BE2C (cell line): ENCODE measurements at regions not wholly inside any gene's neighbourhood (a gene's known extent, or its start where the extent isn't known, plus 50 kb on each side); places are given as distances from the start of the nearest gene placed in this dataset.

Source experiments
- DNase-seq: peaks from one replicate; pipeline ENCODE4 v3.0.0-alpha.2; 2020
- H3K27me3 ChIP-seq: fragments of 250-450 bp; sonication (Bioruptor Pico); 2 replicates; pipeline ENCODE4 v1.5.1; 2020; ENCODE audit warnings: mild to moderate bottlenecking
- H3K36me3 ChIP-seq: fragments of 250-450 bp; sonication (Bioruptor Pico); 2 replicates; pipeline ENCODE4 v1.5.1; 2020; ENCODE audit warnings: mild to moderate bottlenecking
- H3K4me1 ChIP-seq: fragments of 250-450 bp; sonication (Bioruptor Pico); 2 replicates; pipeline ENCODE4 v1.5.1; 2020
- H3K4me3 ChIP-seq: 2 replicates; pipeline ENCODE4 v1.5.1; 2011; ENCODE audit warnings: low read depth, low read length
- H3K9me3 ChIP-seq: fragments of 250-450 bp; sonication (Bioruptor Pico); 2 replicates; pipeline ENCODE4 v1.5.1; 2020
- CTCF ChIP-seq: IDR thresholded peaks from 2 replicates; pipeline ENCODE4 v1.5.1; 2012; ENCODE audit warnings: mild to moderate bottlenecking, low read depth, low read length

GRCh38 chr1:219467524-219467923, 145.4 kb downstream of the ZC3H11B start:
- H3K4me3 ChIP-seq: no peak overlapping the region
- no peak for TF ChIP-seq CTCF
- H3K27me3 ChIP-seq: peaks cover 4% of the 10 kb centered on the region; the same call in 1 of the 2 replicates
- no peak for DNase-seq
- H3K4me1 ChIP-seq: no peaks in the 10 kb centered on the region
- no peaks in the 10 kb centered on the region for H3K9me3 ChIP-seq
- H3K36me3 ChIP-seq: no peaks in the 10 kb centered on the region

GRCh38 chr1:219466766-219467165, 146.1 kb downstream of the ZC3H11B start:
- Histone ChIP-seq H3K4me3 (no peak overlapping the region), H3K9me3 (no peaks in the 10 kb centered on the region), H3K36me3 (no peaks in the 10 kb centered on the region), H3K27me3 (peaks cover 4% of the 10 kb centered on the region; the same call in 1 of the 2 replicates), H3K4me1 (no peaks in the 10 kb centered on the region)
- no peak for TF ChIP-seq CTCF
- no peak for DNase-seq

- Histone ChIP-seq H3K27me3 (peaks cover 7% of the 10 kb centered on the region), H3K9me3 (no peaks in the 10 kb centered on the region), H3K4me3 (no peak overlapping the region), H3K36me3 (no peaks in the 10 kb centered on the region), H3K4me1 (no peaks in the 10 kb centered on the region)
- TF ChIP-seq CTCF: no peak
- no peak for DNase-seq
Measured at GRCh38 chr1:219465212-219466093, 147.5 kb downstream of the ZC3H11B start.

- no peak for TF ChIP-seq CTCF
- Histone ChIP-seq H3K36me3 (no peaks in the 10 kb centered on the region), H3K27me3 (peaks cover 7% of the 10 kb centered on the region), H3K4me3 (no peak overlapping the region), H3K4me1 (no peaks in the 10 kb centered on the region), H3K9me3 (no peaks in the 10 kb centered on the region)
- DNase-seq: no peak
Measured at GRCh38 chr1:219463636-219464035, 149.3 kb downstream of the ZC3H11B start.

GRCh38 chr1:219461981-219462400, 150.9 kb downstream of the ZC3H11B start:
- Histone ChIP-seq H3K27me3 (peaks cover 3% of the 10 kb centered on the region), H3K4me3 (no peak overlapping the region), H3K36me3 (no peaks in the 10 kb centered on the region), H3K4me1 (no peaks in the 10 kb centered on the region), H3K9me3 (no peaks in the 10 kb centered on the region)
- no peak for TF ChIP-seq CTCF
- DNase-seq: no peak
